ENCODE measurements at regions not wholly inside any gene's neighbourhood (a gene's known extent, or its start where the extent isn't known, plus 50 kb on each side); places are given as distances from the start of the nearest gene placed in this dataset.

DNA sequence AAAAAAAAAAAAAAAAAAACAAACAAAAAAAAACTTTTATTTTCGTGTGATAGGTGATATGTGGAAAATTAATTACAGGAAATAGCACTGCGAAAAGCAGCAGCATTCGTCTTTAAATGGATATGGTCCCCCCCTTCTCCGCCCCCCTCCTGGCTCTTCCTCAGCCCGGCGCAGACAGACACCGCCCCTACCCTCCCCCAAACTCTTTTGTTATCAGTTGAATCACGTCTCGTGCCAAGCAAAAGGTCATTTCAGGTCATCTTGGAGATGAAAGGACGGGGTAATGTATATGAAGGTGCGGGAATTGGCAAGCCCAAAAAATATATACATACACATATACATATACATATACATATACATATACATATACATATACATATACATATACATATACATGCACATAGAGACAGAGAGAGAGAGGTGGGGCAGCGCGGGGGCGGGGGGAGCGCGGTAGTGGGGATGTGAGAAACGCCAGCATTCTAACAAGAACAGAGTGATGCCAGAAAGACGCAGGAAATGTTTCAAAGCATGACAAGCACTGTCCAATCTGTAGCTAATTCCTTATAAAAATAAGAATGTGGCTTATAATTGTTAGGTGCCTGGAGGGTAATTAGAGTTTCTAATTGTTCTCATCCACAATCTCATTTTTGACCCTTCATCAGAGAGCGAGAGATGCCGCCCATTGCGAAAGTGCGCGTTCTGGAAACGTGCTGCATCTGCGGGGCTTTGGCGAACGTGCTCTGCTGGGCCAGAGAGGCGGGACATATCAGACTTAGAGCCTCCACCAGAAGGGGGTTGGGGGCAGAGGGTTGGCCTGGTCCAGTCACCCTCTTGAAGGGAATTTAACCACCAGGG lies 214.5 kb upstream of the UBASH3B start:
- no peak overlapping the region for H3K27ac ChIP-seq (ENCODE audit: low read length)
- intact Hi-C loops (cut with micrococcal nuclease) = no loop called here
- H3K4me3 ChIP-seq (ENCODE audit: low read length) = no peak overlapping the region
- no peaks in the 10 kb centered on the region for H3K36me3 ChIP-seq (ENCODE audit: low read depth, low read length)
- ChIA-PET POLR2A (ENCODE audit: unreplicated experiment) (no interaction called here), CTCF (no interaction called here)
- peaks cover 85% of the 10 kb centered on the region for H3K27me3 ChIP-seq (ENCODE audit: low read length)
- no peaks in the 10 kb centered on the region for H3K4me1 ChIP-seq (ENCODE audit: insufficient read depth, low read length)
- no TSS peak for BruUV-seq (replicated peaks)
- TF ChIP-seq EZH2 (IDR thresholded peaks at IDR 0.05; ENCODE audit: low read length, unreplicated experiment) (no peak), EZH2phosphoT487 (IDR thresholded peaks at IDR 0.05; ENCODE audit: borderline replicate concordance, low read length) (no peak)
- TF ChIP-seq, protein P1, sequence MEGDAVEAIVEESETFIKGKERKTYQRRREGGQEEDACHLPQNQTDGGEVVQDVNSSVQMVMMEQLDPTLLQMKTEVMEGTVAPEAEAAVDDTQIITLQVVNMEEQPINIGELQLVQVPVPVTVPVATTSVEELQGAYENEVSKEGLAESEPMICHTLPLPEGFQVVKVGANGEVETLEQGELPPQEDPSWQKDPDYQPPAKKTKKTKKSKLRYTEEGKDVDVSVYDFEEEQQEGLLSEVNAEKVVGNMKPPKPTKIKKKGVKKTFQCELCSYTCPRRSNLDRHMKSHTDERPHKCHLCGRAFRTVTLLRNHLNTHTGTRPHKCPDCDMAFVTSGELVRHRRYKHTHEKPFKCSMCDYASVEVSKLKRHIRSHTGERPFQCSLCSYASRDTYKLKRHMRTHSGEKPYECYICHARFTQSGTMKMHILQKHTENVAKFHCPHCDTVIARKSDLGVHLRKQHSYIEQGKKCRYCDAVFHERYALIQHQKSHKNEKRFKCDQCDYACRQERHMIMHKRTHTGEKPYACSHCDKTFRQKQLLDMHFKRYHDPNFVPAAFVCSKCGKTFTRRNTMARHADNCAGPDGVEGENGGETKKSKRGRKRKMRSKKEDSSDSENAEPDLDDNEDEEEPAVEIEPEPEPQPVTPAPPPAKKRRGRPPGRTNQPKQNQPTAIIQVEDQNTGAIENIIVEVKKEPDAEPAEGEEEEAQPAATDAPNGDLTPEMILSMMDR (conservative IDR thresholded peaks at IDR 0.05; ENCODE audit: low read depth, low read length) = no peak
- H4K20me1 ChIP-seq (ENCODE audit: low read length) = no peaks in the 10 kb centered on the region
- no peak overlapping the region for H3K4me2 ChIP-seq (ENCODE audit: low read length)
- no peaks in the 10 kb centered on the region for H3K9me2 ChIP-seq (replicated peaks; ENCODE audit: low read length)
- H2AFZ ChIP-seq (ENCODE audit: low read length) = no peak overlapping the region
- no peaks in the 10 kb centered on the region for H3K79me2 ChIP-seq (ENCODE audit: low read length)
- H3K9me3 ChIP-seq (ENCODE audit: low read length) = no peaks in the 10 kb centered on the region
- no peak for ATAC-seq
- no peak overlapping the region for H3K9ac ChIP-seq (ENCODE audit: low read length)
- DNase-seq = no peak
- H3F3A ChIP-seq (ENCODE audit: low read length, unreplicated experiment) = no peaks in the 10 kb centered on the region

DNA sequence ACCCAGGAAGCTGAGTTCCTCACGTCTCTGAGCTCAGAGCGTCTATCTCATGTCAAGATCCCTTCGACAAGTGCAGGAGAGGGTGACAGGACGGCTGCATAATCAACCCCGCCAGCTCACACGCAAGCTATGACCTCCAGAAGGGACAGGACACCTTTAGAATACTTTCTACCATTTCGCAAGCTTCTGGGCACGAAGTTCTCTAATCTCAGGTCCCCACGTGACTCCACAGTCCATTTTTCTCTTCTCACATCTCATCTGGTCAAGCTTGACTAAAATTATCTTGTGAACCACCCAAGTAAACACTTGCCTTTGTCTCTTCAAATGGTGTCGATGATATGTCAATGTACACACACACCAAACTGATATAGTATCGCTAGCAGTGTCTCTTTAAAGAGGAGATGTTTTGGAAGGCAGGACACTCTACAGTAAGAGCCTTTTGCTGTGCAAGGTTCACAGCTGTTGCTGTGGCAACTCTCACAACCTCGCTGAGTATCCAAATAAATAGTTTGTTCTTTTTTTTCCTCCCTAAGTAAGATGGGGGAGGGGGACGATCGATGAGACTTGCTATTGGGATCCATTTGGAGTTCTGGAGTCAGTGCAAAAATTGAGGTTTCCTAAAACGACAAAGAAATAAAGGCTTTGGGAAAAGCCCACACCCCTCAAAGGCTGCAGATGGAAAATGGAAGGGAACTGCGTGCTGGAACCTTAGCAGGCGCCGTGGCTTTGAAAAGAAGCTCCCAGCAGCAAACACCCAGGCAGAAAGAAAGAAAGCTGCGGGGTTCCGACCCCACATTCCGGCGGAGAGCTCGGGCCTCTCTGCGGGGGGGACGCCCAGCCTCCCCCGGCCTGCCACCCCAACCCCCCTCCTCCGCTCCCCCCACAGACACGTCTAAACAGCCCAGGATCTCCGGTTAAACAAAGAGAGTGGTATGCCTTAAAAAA lies 215.4 kb upstream of the UBASH3B start:
- ChIA-PET CTCF (no interaction called here), POLR2A (ENCODE audit: unreplicated experiment) (no interaction called here)
- H3K36me3 ChIP-seq (ENCODE audit: low read depth, low read length) = no peaks in the 10 kb centered on the region
- ATAC-seq = no peak
- DNase-seq = no peak
- H3K9ac ChIP-seq (ENCODE audit: low read length) = no peak overlapping the region
- no peaks in the 10 kb centered on the region for H3K9me2 ChIP-seq (replicated peaks; ENCODE audit: low read length)
- H3K4me1 ChIP-seq (ENCODE audit: insufficient read depth, low read length) = no peaks in the 10 kb centered on the region
- no peak overlapping the region for H2AFZ ChIP-seq (ENCODE audit: low read length)
- H3K27ac ChIP-seq (ENCODE audit: low read length) = no peak overlapping the region
- BruUV-seq (replicated peaks) = no TSS peak
- no peaks in the 10 kb centered on the region for H4K20me1 ChIP-seq (ENCODE audit: low read length)
- H3K27me3 ChIP-seq (ENCODE audit: low read length) = peaks cover 86% of the 10 kb centered on the region
- 0 out of 2 replicates have a peak overlapping the region, but pooled peaks have one; percentile 2 for H3K4me3 ChIP-seq (ENCODE audit: low read length)
- TF ChIP-seq EZH2phosphoT487 (IDR thresholded peaks at IDR 0.05; ENCODE audit: borderline replicate concordance, low read length) (no peak), EZH2 (IDR thresholded peaks at IDR 0.05; ENCODE audit: low read length, unreplicated experiment) (no peak)
- TF ChIP-seq, protein P1 (conservative IDR thresholded peaks at IDR 0.05; ENCODE audit: low read depth, low read length) = no peak
- intact Hi-C loops (cut with micrococcal nuclease) = no loop called here
- no peaks in the 10 kb centered on the region for H3K79me2 ChIP-seq (ENCODE audit: low read length)
- no peaks in the 10 kb centered on the region for H3K9me3 ChIP-seq (ENCODE audit: low read length)
- H3F3A ChIP-seq (ENCODE audit: low read length, unreplicated experiment) = no peaks in the 10 kb centered on the region
- 0 out of 2 replicates have a peak overlapping the region, but pooled peaks have one; percentile 9 for H3K4me2 ChIP-seq (ENCODE audit: low read length)

All from PC-3 (cell line).